GM12872 (cell line): ENCODE measurements at regions not wholly inside any gene's neighbourhood (a gene's known extent, or its start where the extent isn't known, plus 50 kb on each side); places are given as distances from the start of the nearest gene placed in this dataset.

Experiments used
- CTCF ChIP-seq: IDR thresholded peaks from 3 replicates; pipeline ENCODE4 v1.5.1; 2011; ENCODE audit warnings: low read depth, mild to moderate bottlenecking, low read length, moderate library complexity; ENCODE audit not compliant: insufficient read depth

GRCh38 chrX:20718592-20719380 is 452.1 kb upstream of the RPS6KA3 start:
- no peak for TF ChIP-seq CTCF

- TF ChIP-seq CTCF: no peak
These were observed 448.5 kb upstream of the RPS6KA3 start for GRCh38 chrX:20715176-20715575.

- TF ChIP-seq CTCF: no peak
These were observed 446.1 kb upstream of the RPS6KA3 start for GRCh38 chrX:20712811-20713210.

GRCh38 chrX:20711366-20711765 is 444.7 kb upstream of the RPS6KA3 start:
- no peak for TF ChIP-seq CTCF

GRCh38 chrX:20693078-20693477 is 426.4 kb upstream of the RPS6KA3 start:
- TF ChIP-seq CTCF: no peak

GRCh38 chrX:20686256-20686655 is 419.5 kb upstream of the RPS6KA3 start:
- TF ChIP-seq CTCF: no peak

GRCh38 chrX:20685652-20686051 is 418.9 kb upstream of the RPS6KA3 start:
- no peak for TF ChIP-seq CTCF

GRCh38 chrX:20681683-20682082 is 415.0 kb upstream of the RPS6KA3 start:
- TF ChIP-seq CTCF: no peak
